ENCODE measurements at regions not wholly inside any gene's neighbourhood (a gene's known extent, or its start where the extent isn't known, plus 50 kb on each side); places are given as distances from the start of the nearest gene placed in this dataset.

- Histone ChIP-seq H3K36me3 (ENCODE audit: control insufficient read depth, insufficient read depth, low read length) (no peaks in the 10 kb centered on the region), H2AK5ac (ENCODE audit: low read depth, low read length) (no peak overlapping the region), H3K9me3 (ENCODE audit: control insufficient read depth, insufficient read depth, low read length) (no peaks in the 10 kb centered on the region), H3K79me1 (ENCODE audit: low read depth in 1 of 2, low read length in 2 of 2) (no peaks in the 10 kb centered on the region), H3K56ac (ENCODE audit: extremely low read depth, insufficient read depth, low read length) (no peak overlapping the region), H3K9ac (ENCODE audit: low read depth, low read length) (no peak overlapping the region), H4K8ac (ENCODE audit: low read depth in 2 of 2, low read length in 2 of 2) (no peak overlapping the region), H2BK15ac (ENCODE audit: low read depth, low read length) (no peak overlapping the region), H3K4me1 (ENCODE audit: control insufficient read depth, insufficient read depth, low read length) (peaks cover 11% of the 10 kb centered on the region), H3K23ac (ENCODE audit: low read depth, low read length) (no peak overlapping the region), H3K27ac (ENCODE audit: insufficient read depth, low read length) (no peak overlapping the region), H2AK9ac (replicated peaks; ENCODE audit: low read depth, low read length, poor library complexity) (no peak overlapping the region), H3K4me2 (ENCODE audit: low read depth, low read length) (0 out of 2 replicates have a peak overlapping the region, but pooled peaks have one; percentile 17), H2BK5ac (ENCODE audit: low read depth, low read length, poor library complexity, severe bottlenecking) (peak overlapping the region; percentile 42), H2AFZ (replicated peaks; ENCODE audit: low read length, poor library complexity) (no peak overlapping the region), H4K20me1 (ENCODE audit: insufficient read depth, low read length) (no peaks in the 10 kb centered on the region), H4K91ac (ENCODE audit: insufficient read depth, low read depth, low read length) (no peak overlapping the region), H2BK120ac (ENCODE audit: low read depth, low read length) (no peak overlapping the region), H3K18ac (ENCODE audit: low read depth, low read length) (peak overlapping the region; percentile 82; the same call in 1 of the 2 replicates), H3K9me1 (ENCODE audit: insufficient read depth, low read length) (peaks cover 10% of the 10 kb centered on the region; the same call in 1 of the 2 replicates), H3K27me3 (ENCODE audit: control insufficient read depth, insufficient read depth, low read length) (no peaks in the 10 kb centered on the region), H4K5ac (ENCODE audit: low read depth, low read length) (peak overlapping the region; percentile 68; the same call in 1 of the 2 replicates), H3K4ac (ENCODE audit: low read depth, low read length) (no peak overlapping the region), H3K14ac (replicated peaks; ENCODE audit: low read depth, low read length) (peak overlapping the region; percentile 49; the same call in 1 of the 2 replicates), H3K4me3 (ENCODE audit: insufficient read depth, low read depth, low read length) (no peak overlapping the region), H2BK20ac (ENCODE audit: low read depth, low read length) (no peak overlapping the region; the same call in 1 of the 2 replicates)
- DNase-seq (no peak), ATAC-seq (ENCODE audit: low read depth) (no peak)
- TF ChIP-seq FOS (IDR thresholded peaks at IDR 0.05; ENCODE audit: low read depth, low read length) (no peak), USF2 (IDR thresholded peaks at IDR 0.05; ENCODE audit: low read depth, low read length) (no peak), MXI1 (IDR thresholded peaks at IDR 0.05; ENCODE audit: borderline replicate concordance, low read depth, low read length) (no peak), CTCF (conservative IDR thresholded peaks at IDR 0.05; ENCODE audit: low read depth, low read length) (no peak), CEBPB (IDR thresholded peaks at IDR 0.05; ENCODE audit: low read depth, low read length) (no peak), MAFK (IDR thresholded peaks at IDR 0.05; ENCODE audit: low read depth, low read length) (no peak), NFE2L2 (IDR thresholded peaks at IDR 0.05; ENCODE audit: low read depth, low read length) (no peak), POLR2A (IDR thresholded peaks at IDR 0.05; ENCODE audit: low read depth, low read length) (no peak), RFX5 (IDR thresholded peaks at IDR 0.05; ENCODE audit: low read depth, low read length) (no peak), MAZ (IDR thresholded peaks at IDR 0.05; ENCODE audit: borderline replicate concordance, low read depth, low read length) (no peak), RAD21 (IDR thresholded peaks at IDR 0.05; ENCODE audit: low read length) (no peak), CHD1 (IDR thresholded peaks at IDR 0.05; ENCODE audit: low read depth, low read length) (no peak), BHLHE40 (IDR thresholded peaks at IDR 0.05; ENCODE audit: low read depth, low read length) (no peak), SMC3 (IDR thresholded peaks at IDR 0.05; ENCODE audit: low read depth, low read length) (no peak)
- TF ChIP-seq, protein P1, sequence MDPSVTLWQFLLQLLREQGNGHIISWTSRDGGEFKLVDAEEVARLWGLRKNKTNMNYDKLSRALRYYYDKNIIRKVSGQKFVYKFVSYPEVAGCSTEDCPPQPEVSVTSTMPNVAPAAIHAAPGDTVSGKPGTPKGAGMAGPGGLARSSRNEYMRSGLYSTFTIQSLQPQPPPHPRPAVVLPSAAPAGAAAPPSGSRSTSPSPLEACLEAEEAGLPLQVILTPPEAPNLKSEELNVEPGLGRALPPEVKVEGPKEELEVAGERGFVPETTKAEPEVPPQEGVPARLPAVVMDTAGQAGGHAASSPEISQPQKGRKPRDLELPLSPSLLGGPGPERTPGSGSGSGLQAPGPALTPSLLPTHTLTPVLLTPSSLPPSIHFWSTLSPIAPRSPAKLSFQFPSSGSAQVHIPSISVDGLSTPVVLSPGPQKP (IDR thresholded peaks at IDR 0.05; ENCODE audit: borderline replicate concordance, low read depth, low read length), result no peak
- no CpG with 5 or more reads among the region's 3 CpGs for WGBS, 2 experiments (ENCODE audit: extremely low coverage in 2 of 2, insufficient read length in 1 of 2)
- no TSS peak for BruUV-seq (replicated peaks)
- in situ Hi-C loops (cut with MboI; ENCODE audit: low sequenced_read_pairs) (loop anchor here (5.0 to 25.0 kb wide), 4 partner anchors 243 to 893 kb away; partner anchors contain the start of gene FUT8), dilution Hi-C loops (cut with HindIII; ENCODE audit: low sequenced_read_pairs, unreplicated experiment) (no loop called here), intact Hi-C loops (cut with micrococcal nuclease) (loop anchor here (1.0 to 10.0 kb wide), 2 partner anchors 53 to 1336 kb away; partner anchors contain the start of gene GPHN)
- POLR2A ChIA-PET (ENCODE audit: unreplicated experiment), result interaction anchor here (0.8 kb wide), 1 partner anchor 243 kb away, joined by 3 read pairs; no protein-coding TSS in a partner anchor
- CTCF ChIA-PET, result interaction anchor here (0.6 to 1.1 kb wide), 4 partner anchors 247 to 785 kb away, joined by 3 to 8 read pairs (median 3); no protein-coding TSS in a partner anchor
These were observed 66.5 kb upstream of the MAX start for GRCh38 chr14:65168840-65169239.

All from IMR-90 (cell line).